OCI-LY3 (cell line): ENCODE measurements at regions not wholly inside any gene's neighbourhood (a gene's known extent, or its start where the extent isn't known, plus 50 kb on each side); places are given as distances from the start of the nearest gene placed in this dataset.

Experiments
- CTCF ChIP-seq: fragments of 200-600, 300-600 bp; sonication (generic); IDR thresholded peaks from 2 replicates; pipeline ENCODE4 v1.5.1; 2014; ENCODE audit warnings: antibody characterized with exemption, low read length, low read depth
- EZH2phosphoT487 ChIP-seq: fragments of 200-600 bp; shearing (Covaris generic); IDR thresholded peaks from 2 replicates; pipeline ENCODE4 v1.6.1; 2018; ENCODE audit warnings: antibody characterized with exemption, mixed run types, low read depth

GRCh38 chr3:144119633-144120032 is 148.0 kb downstream of the DIPK2A start:
- no peak for TF ChIP-seq CTCF
- no peak for TF ChIP-seq EZH2phosphoT487
